H1 (cell line): ENCODE measurements at regions not wholly inside any gene's neighbourhood (a gene's known extent, or its start where the extent isn't known, plus 50 kb on each side); places are given as distances from the start of the nearest gene placed in this dataset.

ENCODE experiments used
- CTCF ChIA-PET: fragments of 300-600 bp; sonication (Branson Sonifier 250); formaldehyde crosslinking; loops from one replicate; lab custom pipeline; 2021; ENCODE audit not compliant: partially characterized antibody; lab: Charles Lee
- POLR2A ChIA-PET: fragments of 300-600 bp; sonication (Branson Sonifier 250); formaldehyde crosslinking; loops from one replicate; lab custom pipeline; 2021; ENCODE audit warnings: inconsistent platforms; ENCODE audit not compliant: partially characterized antibody; lab: Charles Lee
- DNase-seq, 2 experiments: peaks; one replicate each; pipeline versions ENCODE4 v3.0.0 to v3.0.0-alpha.2; 2010 to 2022; ENCODE audit warnings: low spot score in 2 of 2, low read depth in 1 of 2, mixed read lengths in 1 of 2
- FAIRE-seq: peaks from 2 replicates; lab custom pipeline; 2011; peaks lifted over from hg19 to GRCh38; lab: Jason Lieb, UNC
- H2AFZ ChIP-seq: 2 replicates; pipeline ENCODE4 v1.8.1; 2012; ENCODE audit warnings: low read length, inconsistent platforms
- H2AK5ac ChIP-seq: 2 replicates; pipeline ENCODE4 v1.6.1; 2013; ENCODE audit warnings: low read depth, low read length
- H2BK120ac ChIP-seq: replicated peaks from 2 replicates; pipeline ENCODE3; 2013; ENCODE audit warnings: low read depth, low read length, inconsistent platforms
- H2BK12ac ChIP-seq: 2 replicates; pipeline ENCODE4 v1.6.1; 2013; ENCODE audit warnings: low read depth, low read length
- H2BK15ac ChIP-seq: 2 replicates; pipeline ENCODE4 v1.6.1; 2013; ENCODE audit warnings: low read length
- H2BK20ac ChIP-seq: 2 replicates; pipeline ENCODE4 v1.6.1; 2013; ENCODE audit warnings: low read length
- H2BK5ac ChIP-seq: 2 replicates; pipeline ENCODE4 v1.6.1; 2013; ENCODE audit warnings: low read depth, low read length
- H3K14ac ChIP-seq: 2 replicates; pipeline ENCODE4 v1.6.1; 2013; ENCODE audit warnings: inconsistent platforms; ENCODE audit not compliant: insufficient read length
- H3K18ac ChIP-seq: 2 replicates; pipeline ENCODE4 v1.6.1; 2013; ENCODE audit warnings: low read length; ENCODE audit errors: extremely low read depth
- H3K23ac ChIP-seq: 2 replicates; pipeline ENCODE4 v1.6.1; 2013; ENCODE audit warnings: inconsistent platforms; ENCODE audit not compliant: insufficient read length
- H3K23me2 ChIP-seq: 2 replicates; pipeline ENCODE4 v1.6.1; 2013; ENCODE audit warnings: low read depth, low read length
- H3K27ac ChIP-seq: 2 replicates; pipeline ENCODE4 v1.6.1; 2011; ENCODE audit warnings: low read depth, low read length, inconsistent platforms
- H3K27me3 ChIP-seq, 4 experiments: replicated peaks in 1 of 4; 1 replicate in 1 of 4; 2 replicates in 3 of 4; pipeline versions ENCODE4 v1.6.1 to v1.8.1; 2011 to 2013; ENCODE audit warnings: low read length in 3 of 4, mild to moderate bottlenecking in 3 of 4, inconsistent platforms in 2 of 4, mixed read lengths in 2 of 4, moderate library complexity in 1 of 4; ENCODE audit not compliant: control insufficient read depth in 3 of 4, insufficient read depth in 3 of 4; ENCODE audit errors: extremely low read depth in 1 of 4
- H3K36me3 ChIP-seq, 4 experiments: 2 replicates each; pipeline versions ENCODE4 v1.6.1 to v1.8.1; 2011 to 2013; ENCODE audit warnings: mild to moderate bottlenecking in 4 of 4, low read length in 3 of 4, moderate library complexity in 2 of 4, control low read depth in 1 of 4, inconsistent platforms in 1 of 4; ENCODE audit not compliant: insufficient read depth in 4 of 4, control insufficient read depth in 2 of 4
- H3K4ac ChIP-seq: replicated peaks from 2 replicates; pipeline ENCODE3; 2013; ENCODE audit warnings: low read length, low read depth, mixed read lengths, inconsistent platforms; ENCODE audit not compliant: insufficient read length
- H3K4me1 ChIP-seq, 4 experiments: replicated peaks in 1 of 4; 1 replicate in 1 of 4; 2 replicates in 3 of 4; pipeline versions ENCODE4 v1.6.1 to v1.8.1; 2011 to 2013; ENCODE audit warnings: low read length in 3 of 4, inconsistent platforms in 2 of 4, mixed read lengths in 1 of 4; ENCODE audit not compliant: insufficient read depth in 4 of 4, control insufficient read depth in 3 of 4
- H3K4me2 ChIP-seq, 2 experiments: 2 replicates each; pipeline versions ENCODE4 v1.6.1 to v1.8.1; 2011 to 2013; ENCODE audit warnings: low read depth in 2 of 2, low read length in 2 of 2, control low read depth in 1 of 2, inconsistent platforms in 1 of 2, mild to moderate bottlenecking in 1 of 2; ENCODE audit not compliant: insufficient read depth in 1 of 2
- H3K4me3 ChIP-seq, 4 experiments: fragments of 200-600, 300-600 bp in 1 of 4; sonication (generic), shearing (Covaris generic), sonication (Bioruptor Twin) in 1 of 4; 2 replicates each; pipeline versions ENCODE4 v1.5.1 to v1.8.1; 2011 to 2016; ENCODE audit warnings: low read length in 4 of 4, low read depth in 3 of 4, control low read depth in 2 of 4, inconsistent platforms in 2 of 4, mild to moderate bottlenecking in 2 of 4, mixed read lengths in 1 of 4, moderate library complexity in 1 of 4; ENCODE audit not compliant: insufficient read depth in 2 of 4; ENCODE audit errors: extremely low read depth in 1 of 4
- H3K56ac ChIP-seq: replicated peaks from 2 replicates; pipeline ENCODE3; 2013; ENCODE audit warnings: low read depth, mild to moderate bottlenecking, mixed read lengths, low read length, inconsistent platforms; ENCODE audit not compliant: insufficient read length
- H3K79me1 ChIP-seq: 2 replicates; pipeline ENCODE4 v1.6.1; 2013; ENCODE audit warnings: low read depth, low read length, control low read depth
- H3K79me2 ChIP-seq, 2 experiments: 2 replicates each; pipeline versions ENCODE4 v1.6.1 to v1.8.1; 2012 to 2013; ENCODE audit warnings: low read length in 2 of 2, mild to moderate bottlenecking in 2 of 2, inconsistent platforms in 1 of 2; ENCODE audit not compliant: insufficient read depth in 2 of 2, control insufficient read depth in 1 of 2
- H3K9ac ChIP-seq, 4 experiments: replicated peaks in 1 of 4; 1 replicate in 1 of 4; 2 replicates in 3 of 4; pipeline versions ENCODE4 v1.6.1 to v1.8.1; 2011 to 2013; ENCODE audit warnings: low read depth in 3 of 4, low read length in 3 of 4, control low read depth in 2 of 4, mild to moderate bottlenecking in 2 of 4, moderate library complexity in 2 of 4, inconsistent platforms in 1 of 4; ENCODE audit errors: extremely low read depth in 1 of 4
- H3K9me3 ChIP-seq, 2 experiments: 2 replicates each; pipeline versions ENCODE4 v1.6.1 to v1.8.1; 2012 to 2013; ENCODE audit warnings: mild to moderate bottlenecking in 2 of 2, moderate library complexity in 2 of 2, control low read depth in 1 of 2, inconsistent platforms in 1 of 2, low read depth in 1 of 2, low read length in 1 of 2, mixed read lengths in 1 of 2; ENCODE audit not compliant: insufficient read depth in 2 of 2
- H4K20me1 ChIP-seq, 2 experiments: replicated peaks in 1 of 2; 2 replicates each; pipeline versions ENCODE3 to v1.8.1; 2011 to 2013; ENCODE audit warnings: inconsistent platforms in 2 of 2, low read length in 2 of 2, mild to moderate bottlenecking in 1 of 2; ENCODE audit not compliant: insufficient read depth in 2 of 2, control insufficient read depth in 1 of 2
- H4K5ac ChIP-seq: 2 replicates; pipeline ENCODE4 v1.6.1; 2013; ENCODE audit warnings: low read length, low read depth, mixed read lengths, inconsistent platforms; ENCODE audit not compliant: insufficient read length
- H4K8ac ChIP-seq: 2 replicates; pipeline ENCODE4 v1.8.0; 2013; ENCODE audit warnings: mild to moderate bottlenecking, moderate library complexity, low read length, inconsistent platforms; ENCODE audit not compliant: insufficient read depth; ENCODE audit errors: extremely low read depth
- H4K91ac ChIP-seq: replicated peaks from 2 replicates; pipeline ENCODE3; 2013; ENCODE audit warnings: low read length, mixed read lengths, inconsistent platforms; ENCODE audit not compliant: insufficient read length
- CBX8 ChIP-seq: fragments of 300-800, 300-1000 bp; sonication (generic); IDR thresholded peaks from 2 replicates; pipeline ENCODE4 v1.7.1; 2016; ENCODE audit warnings: low read depth, low read length, borderline replicate concordance
- EP300 ChIP-seq, 2 experiments: IDR thresholded peaks; 1 replicate in 1 of 2; 2 replicates in 1 of 2; pipeline ENCODE4 v1.6.1; 2011 to 2012; ENCODE audit warnings: low read depth in 2 of 2, low read length in 2 of 2, mild to moderate bottlenecking in 2 of 2, borderline replicate concordance in 1 of 2, inconsistent platforms in 1 of 2, moderate library complexity in 1 of 2
- FOSL1 ChIP-seq: IDR thresholded peaks from 2 replicates; pipeline ENCODE4 v1.6.1; 2011; ENCODE audit warnings: mild to moderate bottlenecking, low read depth, low read length, moderate library complexity; ENCODE audit not compliant: insufficient read depth
- NANOG ChIP-seq: IDR thresholded peaks from 2 replicates; pipeline ENCODE4 v1.6.1; 2011; ENCODE audit warnings: low read length, low read depth, mild to moderate bottlenecking, inconsistent platforms; ENCODE audit not compliant: insufficient read depth, poor library complexity, severe bottlenecking
- RAD21 ChIP-seq, 2 experiments: IDR thresholded peaks in 1 of 2; conservative IDR thresholded peaks in 1 of 2; 2 replicates each; pipeline ENCODE4 v1.6.1; 2011; ENCODE audit warnings: low read depth in 2 of 2, low read length in 2 of 2, improper control_type of control experiment in 1 of 2, inconsistent platforms in 1 of 2, mild to moderate bottlenecking in 1 of 2, moderate library complexity in 1 of 2
- RXRA ChIP-seq: IDR thresholded peaks from 2 replicates; pipeline ENCODE4 v1.6.1; 2011; ENCODE audit warnings: low read depth, mild to moderate bottlenecking, low read length, moderate library complexity; ENCODE audit not compliant: insufficient read depth
- WGBS, 2 experiments: shearing (Covaris generic) in 1 of 2; methylation state at CpG; one replicate each; pipeline versions ENCODE4 v1.1.6 to v1.1.7; 2013 to 2015; ENCODE audit warnings: low lambda C conversion rate in 2 of 2, mixed read lengths in 2 of 2, inconsistent platforms in 1 of 2, low coverage in 1 of 2, missing lambda C conversion rate in 1 of 2; ENCODE audit not compliant: insufficient replicate concordance in 2 of 2, insufficient coverage in 1 of 2, insufficient read length in 1 of 2; ENCODE audit errors: extremely low coverage in 1 of 2, missing lambda C conversion rate in 1 of 2; 5-methylcytosine and 5-hydroxymethylcytosine counted together

DNA sequence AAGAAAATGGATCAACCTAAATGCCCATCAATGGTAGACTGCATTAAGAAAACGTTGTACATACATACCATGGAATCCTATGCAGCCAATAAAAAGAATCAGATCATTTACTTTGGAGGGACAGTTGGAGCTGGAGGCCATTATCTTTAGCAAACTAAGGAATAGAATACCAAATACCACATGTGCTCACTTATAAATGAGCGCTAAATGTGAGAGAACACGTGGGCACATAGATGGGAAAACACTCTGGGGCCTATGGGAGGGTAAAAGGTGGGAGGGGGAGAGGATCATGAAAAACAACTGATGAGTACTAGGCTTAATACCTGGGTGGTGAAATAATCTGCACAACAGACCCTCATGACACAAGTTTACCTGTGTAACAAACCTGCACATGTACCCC is 1729.9 kb upstream of the PCDH10 start:
- Histone ChIP-seq H4K20me1 (no peaks in the 10 kb centered on the region), H3K27me3 (no peaks in the 10 kb centered on the region), H2BK120ac (no peak overlapping the region), H4K5ac (no peak overlapping the region), H4K8ac (no peak overlapping the region), H3K36me3 (no peaks in the 10 kb centered on the region), H3K23me2 (no peaks in the 10 kb centered on the region), H3K4me3 (no peak overlapping the region), H3K4me1 (no peaks in the 10 kb centered on the region), H3K14ac (no peak overlapping the region), H3K18ac (no peak overlapping the region), H2AK5ac (no peak overlapping the region), H3K27ac (no peak overlapping the region), H2BK20ac (no peak overlapping the region), H2BK5ac (no peak overlapping the region), H3K4ac (no peak overlapping the region), H3K9ac (no peak overlapping the region), H3K56ac (no peak overlapping the region), H4K91ac (no peak overlapping the region), H2AFZ (no peak overlapping the region), H2BK12ac (no peak overlapping the region), H3K79me2 (no peaks in the 10 kb centered on the region), H3K23ac (no peak overlapping the region), H3K9me3 (no peaks in the 10 kb centered on the region), H3K4me2 (no peak overlapping the region), H2BK15ac (no peak overlapping the region), H3K79me1 (no peaks in the 10 kb centered on the region)
- FAIRE-seq = no peak
- WGBS, 2 experiments = 88% methylated on average over 3 of the region's 3 CpGs; no CpG with 5 or more reads in 1 of the 2 experiments
- CTCF ChIA-PET = no interaction called here
- POLR2A ChIA-PET = no interaction called here
- DNase-seq = no peak
- TF ChIP-seq EP300 (IDR thresholded peaks at IDR 0.05; ENCODE audit: borderline replicate concordance in 1 of 2, low read depth in 2 of 2, low read length in 2 of 2) = no peak
- TF ChIP-seq RAD21 (IDR thresholded peaks at IDR 0.05 in 1 of 2, conservative IDR thresholded peaks at IDR 0.05 in 1 of 2; ENCODE audit: low read depth in 2 of 2, low read length in 2 of 2) = no peak
- TF ChIP-seq NANOG = no peak
- no peak for TF ChIP-seq CBX8
- TF ChIP-seq RXRA = no peak
- TF ChIP-seq FOSL1 = no peak
